ENCODE measurements at regions not wholly inside any gene's neighbourhood (a gene's known extent, or its start where the extent isn't known, plus 50 kb on each side); places are given as distances from the start of the nearest gene placed in this dataset.

GRCh38 chr1:87778896-87779295 lies 450.2 kb downstream of the LMO4 start:
- no peak overlapping the region for H3K27ac ChIP-seq (ENCODE audit: poor library complexity, severe bottlenecking)
- H3K9me3 ChIP-seq (ENCODE audit: severe bottlenecking): no peaks in the 10 kb centered on the region
- H3K4me3 ChIP-seq (ENCODE audit: severe bottlenecking): no peak overlapping the region
- ATAC-seq (ENCODE audit: low read depth): no peak
- DNase-seq (ENCODE audit: low spot score): no peak
- no peaks in the 10 kb centered on the region for H3K27me3 ChIP-seq (ENCODE audit: insufficient read depth, poor library complexity, severe bottlenecking)
- TF ChIP-seq CTCF (IDR thresholded peaks at IDR 0.05; ENCODE audit: poor library complexity, severe bottlenecking): no peak
- H3K4me1 ChIP-seq (ENCODE audit: insufficient read depth, poor library complexity, severe bottlenecking): no peaks in the 10 kb centered on the region
- H3K36me3 ChIP-seq (ENCODE audit: low read depth): no peaks in the 10 kb centered on the region

GRCh38 chr1:87781554-87781953 lies 452.9 kb downstream of the LMO4 start:
- Histone ChIP-seq H3K36me3 (ENCODE audit: low read depth) (no peaks in the 10 kb centered on the region), H3K27me3 (ENCODE audit: insufficient read depth, poor library complexity, severe bottlenecking) (no peaks in the 10 kb centered on the region), H3K4me1 (ENCODE audit: insufficient read depth, poor library complexity, severe bottlenecking) (no peaks in the 10 kb centered on the region), H3K4me3 (ENCODE audit: severe bottlenecking) (no peak overlapping the region), H3K9me3 (ENCODE audit: severe bottlenecking) (no peaks in the 10 kb centered on the region), H3K27ac (ENCODE audit: poor library complexity, severe bottlenecking) (no peak overlapping the region)
- TF ChIP-seq CTCF (IDR thresholded peaks at IDR 0.05; ENCODE audit: poor library complexity, severe bottlenecking): no peak
- no peak for DNase-seq (ENCODE audit: low spot score)
- ATAC-seq (ENCODE audit: low read depth): no peak

- no peaks in the 10 kb centered on the region for H3K27me3 ChIP-seq (ENCODE audit: insufficient read depth, poor library complexity, severe bottlenecking)
- no peak overlapping the region for H3K4me3 ChIP-seq (ENCODE audit: severe bottlenecking)
- H3K4me1 ChIP-seq (ENCODE audit: insufficient read depth, poor library complexity, severe bottlenecking): no peaks in the 10 kb centered on the region
- no peak overlapping the region for H3K27ac ChIP-seq (ENCODE audit: poor library complexity, severe bottlenecking)
- no peak for DNase-seq (ENCODE audit: low spot score)
- TF ChIP-seq CTCF (IDR thresholded peaks at IDR 0.05; ENCODE audit: poor library complexity, severe bottlenecking): no peak
- no peak for ATAC-seq (ENCODE audit: low read depth)
- no peaks in the 10 kb centered on the region for H3K36me3 ChIP-seq (ENCODE audit: low read depth)
- H3K9me3 ChIP-seq (ENCODE audit: severe bottlenecking): no peaks in the 10 kb centered on the region
Measured at GRCh38 chr1:87783315-87783714, 454.6 kb downstream of the LMO4 start.

DNA sequence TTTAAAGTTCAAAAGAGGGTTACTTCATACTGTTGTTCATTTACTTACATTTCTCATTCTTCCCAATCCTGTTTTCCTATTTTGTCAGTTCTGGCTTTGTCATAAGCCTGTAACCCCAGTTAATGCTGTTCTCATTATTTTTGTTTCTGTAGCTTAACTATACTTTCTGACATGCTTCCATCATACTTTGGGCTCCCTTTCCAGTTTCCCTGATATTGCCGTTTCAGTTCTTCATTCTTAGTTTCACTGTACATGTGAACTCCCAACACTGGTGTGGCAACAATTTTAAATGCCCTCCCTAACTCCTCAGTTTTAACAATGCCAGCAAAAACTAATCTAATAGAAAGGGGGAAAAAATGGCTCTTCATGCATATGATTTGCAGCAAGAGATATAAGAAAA lies 456.7 kb downstream of the LMO4 start:
- Histone ChIP-seq H3K9me3 (ENCODE audit: severe bottlenecking) (no peaks in the 10 kb centered on the region), H3K27ac (ENCODE audit: poor library complexity, severe bottlenecking) (no peak overlapping the region), H3K36me3 (ENCODE audit: low read depth) (no peaks in the 10 kb centered on the region), H3K4me3 (ENCODE audit: severe bottlenecking) (no peak overlapping the region), H3K4me1 (ENCODE audit: insufficient read depth, poor library complexity, severe bottlenecking) (no peaks in the 10 kb centered on the region), H3K27me3 (ENCODE audit: insufficient read depth, poor library complexity, severe bottlenecking) (no peaks in the 10 kb centered on the region)
- ATAC-seq (ENCODE audit: low read depth) (no peak), DNase-seq (ENCODE audit: low spot score) (no peak)
- no peak for TF ChIP-seq CTCF (IDR thresholded peaks at IDR 0.05; ENCODE audit: poor library complexity, severe bottlenecking)

- no peaks in the 10 kb centered on the region for H3K9me3 ChIP-seq (ENCODE audit: severe bottlenecking)
- H3K27ac ChIP-seq (ENCODE audit: poor library complexity, severe bottlenecking): no peak overlapping the region
- no peak overlapping the region for H3K4me3 ChIP-seq (ENCODE audit: severe bottlenecking)
- TF ChIP-seq CTCF (IDR thresholded peaks at IDR 0.05; ENCODE audit: poor library complexity, severe bottlenecking): no peak
- no peak for ATAC-seq (ENCODE audit: low read depth)
- DNase-seq (ENCODE audit: low spot score): no peak
- no peaks in the 10 kb centered on the region for H3K4me1 ChIP-seq (ENCODE audit: insufficient read depth, poor library complexity, severe bottlenecking)
- no peaks in the 10 kb centered on the region for H3K36me3 ChIP-seq (ENCODE audit: low read depth)
- no peaks in the 10 kb centered on the region for H3K27me3 ChIP-seq (ENCODE audit: insufficient read depth, poor library complexity, severe bottlenecking)
Measured at GRCh38 chr1:87786229-87786628, 457.5 kb downstream of the LMO4 start.

Data from RWPE2 (cell line).